CD4-positive, alpha-beta T cell (primary cell): ENCODE measurements at regions not wholly inside any gene's neighbourhood (a gene's known extent, or its start where the extent isn't known, plus 50 kb on each side); places are given as distances from the start of the nearest gene placed in this dataset.

ENCODE experiments used
- ATAC-seq: fragments of 200-7000 bp; cut with Tn5 transposase; one replicate; pipeline ENCODE4 v1.10.0; 2022; ENCODE audit warnings: mild to moderate bottlenecking; ENCODE audit not compliant: poor library complexity
- CTCF ChIA-PET: fragments of 350-600 bp; sonication (Branson Sonifier 250); formaldehyde crosslinking; loops from one replicate; lab custom pipeline; 2021; ENCODE audit warnings: antibody characterized with exemption, inconsistent platforms; lab: Charles Lee
- POLR2A ChIA-PET: fragments of 350-600 bp; sonication (Branson Sonifier 250); formaldehyde crosslinking; loops from one replicate; lab custom pipeline; 2021; ENCODE audit warnings: antibody characterized with exemption, inconsistent platforms; lab: Charles Lee
- DNase-seq, 14 experiments: peaks; one replicate each; pipeline ENCODE4 v3.0.0-alpha.2; 2013 to 2020; ENCODE audit warnings: mixed read lengths in 2 of 14
- H3K27ac ChIP-seq, 2 donors: one replicate each; pipeline versions ENCODE4 v1.5.1 to v1.7.0; 2013; ENCODE audit warnings: low read length in 2 of 2, low read depth in 1 of 2, mild to moderate bottlenecking in 1 of 2
- H3K27me3 ChIP-seq, 2 experiments: 1 replicate in 1 of 2; 2 replicates in 1 of 2; pipeline versions ENCODE4 v1.6.1 to v1.7.0; 2013; ENCODE audit warnings: low read length in 2 of 2, control low read depth in 1 of 2, mild to moderate bottlenecking in 1 of 2, moderate library complexity in 1 of 2; ENCODE audit not compliant: insufficient read depth in 2 of 2, control insufficient read depth in 1 of 2
- H3K36me3 ChIP-seq: one replicate; pipeline ENCODE4 v1.6.1; 2013; ENCODE audit warnings: low read length, control low read depth; ENCODE audit not compliant: insufficient read depth
- H3K4me1 ChIP-seq: one replicate; pipeline ENCODE4 v1.6.1; 2013; ENCODE audit warnings: low read length, control low read depth; ENCODE audit not compliant: insufficient read depth
- H3K4me3 ChIP-seq: one replicate; pipeline ENCODE4 v1.5.1; 2013; ENCODE audit warnings: mild to moderate bottlenecking, low read length, moderate library complexity
- H3K9me3 ChIP-seq, 2 experiments: 1 replicate in 1 of 2; 2 replicates in 1 of 2; pipeline versions ENCODE4 v1.6.1 to v1.7.0; 2013; ENCODE audit warnings: low read length in 2 of 2, mild to moderate bottlenecking in 2 of 2, control low read depth in 1 of 2, moderate library complexity in 1 of 2; ENCODE audit not compliant: control insufficient read depth in 1 of 2, insufficient read depth in 1 of 2
- H3K27ac Mint-ChIP-seq: one replicate; pipeline ENCODE4 v1.8.0; 2020; ENCODE audit warnings: mixed read lengths
- H3K27me3 Mint-ChIP-seq: one replicate; pipeline ENCODE4 v1.8.0; 2021; ENCODE audit warnings: mixed read lengths
- H3K36me3 Mint-ChIP-seq: one replicate; pipeline ENCODE4 v1.8.0; 2021; ENCODE audit warnings: low read depth, mixed read lengths
- H3K4me1 Mint-ChIP-seq: one replicate; pipeline ENCODE4 v1.8.0; 2021; ENCODE audit warnings: low read depth, mixed read lengths
- H3K4me3 Mint-ChIP-seq: one replicate; pipeline ENCODE4 v1.8.0; 2020; ENCODE audit warnings: mild to moderate bottlenecking, mixed read lengths
- H3K9me3 Mint-ChIP-seq: one replicate; pipeline ENCODE4 v1.8.0; 2020; ENCODE audit warnings: mixed read lengths
- CTCF ChIP-seq: fragments of 200-600 bp; IDR thresholded peaks from one replicate; pipeline ENCODE4 v1.8.0; 2022; ENCODE audit warnings: antibody characterized with exemption, mild to moderate bottlenecking
- intact Hi-C, 2 experiments: fragments of 100-400 bp; cut with DNase I in 1 of 2; cut with micrococcal nuclease in 1 of 2; formaldehyde crosslinking; loops; one replicate each; pipeline versions ENCODE4 v1.15.1 to v1.9.0; 2023 to 2025; cut with DNase I, micrococcal nuclease

- ChIA-PET CTCF (no interaction called here), POLR2A (no interaction called here)
- H3K4me3 ChIP-seq, result no peak overlapping the region
- Mint-ChIP-seq H3K27ac (no peak overlapping the region), H3K4me1 (no peaks in the 10 kb centered on the region), H3K4me3 (no peak overlapping the region), H3K9me3 (no peaks in the 10 kb centered on the region), H3K27me3 (peaks cover 43% of the 10 kb centered on the region), H3K36me3 (no peaks in the 10 kb centered on the region)
- ATAC-seq, result no peak
- no peak for TF ChIP-seq CTCF
- no peaks in the 10 kb centered on the region for H3K4me1 ChIP-seq
- H3K27me3 ChIP-seq, result peaks cover 0 to 5% of the 10 kb centered on the region in 2 experiments
- DNase-seq, result no peak
- H3K36me3 ChIP-seq, result no peaks in the 10 kb centered on the region
- intact Hi-C loops, result no loop called here
- no peak overlapping the region for H3K27ac ChIP-seq
- H3K9me3 ChIP-seq, result no peaks in the 10 kb centered on the region
These were observed 51.6 kb upstream of the BLTP1 start for GRCh38 chr4:122100508-122100907.

DNA sequence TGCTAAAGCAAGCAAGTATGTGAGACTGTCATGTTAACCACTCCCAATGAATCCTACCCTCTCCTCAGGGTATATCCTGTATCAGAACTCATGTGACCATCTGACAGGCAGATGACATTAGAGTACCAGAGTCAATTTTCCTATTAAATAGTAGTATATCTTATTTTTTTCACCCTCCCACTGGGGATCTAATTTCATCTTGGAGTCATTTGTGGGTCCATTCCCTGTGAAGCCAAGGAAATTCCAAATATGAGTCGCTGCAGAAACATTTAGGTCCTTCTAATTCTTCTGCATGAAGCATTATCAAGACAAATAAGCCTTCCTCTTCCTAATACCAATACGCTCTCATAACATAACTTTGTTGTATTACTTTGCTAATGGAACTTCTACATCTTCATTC lies 52.2 kb upstream of the BLTP1 start:
- intact Hi-C loops, result no loop called here
- ChIA-PET POLR2A (no interaction called here), CTCF (no interaction called here)
- DNase-seq, result no peak
- Mint-ChIP-seq H3K27me3 (peaks cover 45% of the 10 kb centered on the region), H3K27ac (no peak overlapping the region), H3K4me1 (no peaks in the 10 kb centered on the region), H3K36me3 (no peaks in the 10 kb centered on the region), H3K9me3 (no peaks in the 10 kb centered on the region), H3K4me3 (no peak overlapping the region)
- no peak for ATAC-seq
- Histone ChIP-seq H3K4me3 (no peak overlapping the region), H3K27ac (no peak overlapping the region), H3K9me3 (no peaks in the 10 kb centered on the region), H3K36me3 (no peaks in the 10 kb centered on the region), H3K4me1 (no peaks in the 10 kb centered on the region), H3K27me3 (peaks cover 0 to 5% of the 10 kb centered on the region in 2 experiments)
- no peak for TF ChIP-seq CTCF

- CTCF ChIA-PET, result no interaction called here
- Histone ChIP-seq H3K9me3 (no peaks in the 10 kb centered on the region), H3K27me3 (no peaks in the 10 kb centered on the region), H3K4me1 (no peaks in the 10 kb centered on the region), H3K4me3 (no peak overlapping the region), H3K27ac (no peak overlapping the region), H3K36me3 (no peaks in the 10 kb centered on the region)
- POLR2A ChIA-PET, result no interaction called here
- intact Hi-C loops, result no loop called here
- Mint-ChIP-seq H3K4me1 (no peaks in the 10 kb centered on the region), H3K27ac (no peak overlapping the region), H3K9me3 (no peaks in the 10 kb centered on the region), H3K4me3 (no peak overlapping the region), H3K27me3 (peaks cover 22% of the 10 kb centered on the region), H3K36me3 (no peaks in the 10 kb centered on the region)
- ATAC-seq (no peak), DNase-seq (no peak)
- TF ChIP-seq CTCF, result no peak
These were observed 60.2 kb upstream of the BLTP1 start for GRCh38 chr4:122091836-122092405.
